ENCODE measurements at regions not wholly inside any gene's neighbourhood (a gene's known extent, or its start where the extent isn't known, plus 50 kb on each side); places are given as distances from the start of the nearest gene placed in this dataset.

DNA sequence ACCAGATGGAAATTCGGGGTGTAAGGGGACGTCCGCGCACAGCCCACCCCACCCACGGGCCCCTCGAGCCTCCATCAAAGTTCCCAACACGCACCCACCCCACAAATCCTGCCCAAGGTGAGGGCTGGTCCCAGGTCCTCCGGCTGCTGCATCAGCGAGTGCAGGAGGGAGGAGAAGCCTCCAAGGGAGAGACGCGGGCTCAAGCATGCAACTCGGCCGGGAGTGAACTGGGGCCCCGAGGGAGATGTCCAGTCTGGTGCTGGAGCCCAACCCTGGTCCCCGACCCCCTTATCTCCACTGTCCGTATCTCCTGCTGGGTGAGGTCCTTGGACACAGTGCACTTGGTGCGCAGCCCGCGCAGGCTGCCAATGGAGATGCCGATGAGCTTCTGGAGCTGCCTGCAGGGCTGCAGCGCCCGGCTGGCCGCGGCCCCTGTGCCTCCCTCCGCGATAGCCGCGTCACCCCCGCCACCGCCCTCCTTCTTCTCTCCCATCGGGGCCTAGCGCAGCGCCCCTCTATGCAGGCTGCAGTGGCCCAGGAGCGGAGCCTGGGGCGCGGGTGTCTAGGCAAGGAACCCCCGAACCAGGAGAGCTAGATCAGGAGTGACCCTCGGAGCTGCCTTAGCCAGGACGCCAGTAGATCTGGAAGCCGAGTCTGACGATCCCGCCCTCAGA is 489.2 kb downstream of the ZNF33B start:
- no peak for TF ChIP-seq TCF7L2 (IDR thresholded peaks at IDR 0.05; ENCODE audit: low read depth, low read length)
- TF ChIP-seq ZNF184 (CRISPR knock-in tag; IDR thresholded peaks at IDR 0.05): no peak
- TF ChIP-seq, protein P1, sequence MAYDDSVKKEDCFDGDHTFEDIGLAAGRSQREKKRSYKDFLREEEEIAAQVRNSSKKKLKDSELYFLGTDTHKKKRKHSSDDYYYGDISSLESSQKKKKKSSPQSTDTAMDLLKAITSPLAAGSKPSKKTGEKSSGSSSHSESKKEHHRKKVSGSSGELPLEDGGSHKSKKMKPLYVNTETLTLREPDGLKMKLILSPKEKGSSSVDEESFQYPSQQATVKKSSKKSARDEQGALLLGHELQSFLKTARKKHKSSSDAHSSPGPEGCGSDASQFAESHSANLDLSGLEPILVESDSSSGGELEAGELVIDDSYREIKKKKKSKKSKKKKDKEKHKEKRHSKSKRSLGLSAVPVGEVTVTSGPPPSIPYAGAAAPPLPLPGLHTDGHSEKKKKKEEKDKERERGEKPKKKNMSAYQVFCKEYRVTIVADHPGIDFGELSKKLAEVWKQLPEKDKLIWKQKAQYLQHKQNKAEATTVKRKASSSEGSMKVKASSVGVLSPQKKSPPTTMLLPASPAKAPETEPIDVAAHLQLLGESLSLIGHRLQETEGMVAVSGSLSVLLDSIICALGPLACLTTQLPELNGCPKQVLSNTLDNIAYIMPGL (CRISPR knock-in tag; IDR thresholded peaks at IDR 0.05): no peak
- TF ChIP-seq POLR2A (conservative IDR thresholded peaks at IDR 0.05): no peak

Measured in K562 (cell line).